ENCODE measurements at regions not wholly inside any gene's neighbourhood (a gene's known extent, or its start where the extent isn't known, plus 50 kb on each side); places are given as distances from the start of the nearest gene placed in this dataset.

DNA sequence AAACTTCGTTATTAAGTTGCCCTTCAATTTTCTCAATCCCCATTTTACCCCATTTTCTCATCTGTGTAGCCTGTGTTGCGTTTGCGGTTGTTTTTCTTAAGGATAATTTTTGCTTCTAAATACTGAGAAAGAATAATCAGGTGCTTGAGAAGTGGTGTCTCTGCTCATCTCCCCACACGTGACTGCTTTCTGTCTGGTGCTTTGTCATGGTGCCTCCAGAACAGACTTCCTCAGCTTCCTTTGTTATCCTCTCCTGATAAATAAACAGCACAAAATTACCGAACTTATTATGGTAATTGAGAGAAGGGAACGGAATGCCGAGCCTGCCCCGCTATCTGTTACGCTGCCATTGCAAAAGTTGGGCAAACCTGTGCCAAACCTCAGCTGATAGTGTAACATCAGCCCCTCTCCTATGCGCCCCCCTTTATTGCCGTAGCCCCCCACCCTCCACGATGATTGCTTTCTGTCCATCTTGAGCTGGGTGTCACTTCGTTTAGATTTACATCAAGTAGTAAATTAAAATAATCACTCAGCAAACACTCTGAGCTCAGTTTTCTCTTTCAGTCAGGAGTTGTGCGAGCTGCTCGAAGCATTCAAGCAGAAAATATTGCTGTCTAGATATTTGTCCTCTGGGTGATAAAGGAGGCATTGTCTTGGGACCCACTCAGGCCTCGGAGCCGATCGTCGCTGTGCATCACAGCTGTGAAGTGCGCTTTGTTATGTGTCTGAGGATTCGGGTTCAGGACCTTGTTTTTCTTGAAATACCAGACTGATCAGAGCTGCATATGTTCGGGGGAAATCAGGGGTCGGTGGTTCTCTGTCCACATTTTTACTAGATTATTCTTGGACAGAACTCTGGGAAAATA, 1008.5 kb upstream of the FANCL start (continued):
- TF ChIP-seq, protein P1, sequence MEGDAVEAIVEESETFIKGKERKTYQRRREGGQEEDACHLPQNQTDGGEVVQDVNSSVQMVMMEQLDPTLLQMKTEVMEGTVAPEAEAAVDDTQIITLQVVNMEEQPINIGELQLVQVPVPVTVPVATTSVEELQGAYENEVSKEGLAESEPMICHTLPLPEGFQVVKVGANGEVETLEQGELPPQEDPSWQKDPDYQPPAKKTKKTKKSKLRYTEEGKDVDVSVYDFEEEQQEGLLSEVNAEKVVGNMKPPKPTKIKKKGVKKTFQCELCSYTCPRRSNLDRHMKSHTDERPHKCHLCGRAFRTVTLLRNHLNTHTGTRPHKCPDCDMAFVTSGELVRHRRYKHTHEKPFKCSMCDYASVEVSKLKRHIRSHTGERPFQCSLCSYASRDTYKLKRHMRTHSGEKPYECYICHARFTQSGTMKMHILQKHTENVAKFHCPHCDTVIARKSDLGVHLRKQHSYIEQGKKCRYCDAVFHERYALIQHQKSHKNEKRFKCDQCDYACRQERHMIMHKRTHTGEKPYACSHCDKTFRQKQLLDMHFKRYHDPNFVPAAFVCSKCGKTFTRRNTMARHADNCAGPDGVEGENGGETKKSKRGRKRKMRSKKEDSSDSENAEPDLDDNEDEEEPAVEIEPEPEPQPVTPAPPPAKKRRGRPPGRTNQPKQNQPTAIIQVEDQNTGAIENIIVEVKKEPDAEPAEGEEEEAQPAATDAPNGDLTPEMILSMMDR (IDR thresholded peaks at IDR 0.05; ENCODE audit: control extremely low read depth in 1 of 3, insufficient read depth in 1 of 3, low read depth in 1 of 3, low read length in 3 of 3), result no peak
- TF ChIP-seq JUND (IDR thresholded peaks at IDR 0.05; ENCODE audit: low read length) (no peak), CEBPB (IDR thresholded peaks at IDR 0.05; ENCODE audit: low read depth, low read length) (no peak), POLR2A (IDR thresholded peaks at IDR 0.05; ENCODE audit: control extremely low read depth in 1 of 2, low read depth in 2 of 2, low read length in 2 of 2) (no peak)
